ENCODE measurements at regions not wholly inside any gene's neighbourhood (a gene's known extent, or its start where the extent isn't known, plus 50 kb on each side); places are given as distances from the start of the nearest gene placed in this dataset.

DNA sequence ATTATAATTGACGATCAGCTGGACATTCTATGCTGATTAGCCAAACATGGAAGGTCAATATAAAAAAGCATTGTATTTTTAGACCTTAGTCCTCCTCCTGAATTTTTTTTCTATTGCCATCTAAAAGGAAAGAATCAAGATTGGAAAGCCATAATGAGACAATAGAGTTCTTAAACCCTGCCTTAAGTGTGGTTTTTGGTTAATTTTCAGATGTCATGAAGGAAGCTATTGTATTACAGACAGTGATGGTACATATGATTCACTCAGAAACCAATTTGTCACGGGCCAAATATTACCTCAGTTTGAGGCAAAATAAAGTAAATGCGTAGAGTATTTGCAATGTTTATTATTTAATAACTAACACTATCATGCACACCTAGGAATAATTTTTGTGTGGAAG, 1164.0 kb upstream of the RAG2 start:
- TF ChIP-seq, protein P1, sequence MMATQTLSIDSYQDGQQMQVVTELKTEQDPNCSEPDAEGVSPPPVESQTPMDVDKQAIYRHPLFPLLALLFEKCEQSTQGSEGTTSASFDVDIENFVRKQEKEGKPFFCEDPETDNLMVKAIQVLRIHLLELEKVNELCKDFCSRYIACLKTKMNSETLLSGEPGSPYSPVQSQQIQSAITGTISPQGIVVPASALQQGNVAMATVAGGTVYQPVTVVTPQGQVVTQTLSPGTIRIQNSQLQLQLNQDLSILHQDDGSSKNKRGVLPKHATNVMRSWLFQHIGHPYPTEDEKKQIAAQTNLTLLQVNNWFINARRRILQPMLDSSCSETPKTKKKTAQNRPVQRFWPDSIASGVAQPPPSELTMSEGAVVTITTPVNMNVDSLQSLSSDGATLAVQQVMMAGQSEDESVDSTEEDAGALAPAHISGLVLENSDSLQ (IDR thresholded peaks at IDR 0.05) = no peak
- no peak for TF ChIP-seq SUZ12 (IDR thresholded peaks at IDR 0.05)
- no peak for TF ChIP-seq NFRKB (IDR thresholded peaks at IDR 0.05)
- TF ChIP-seq TARDBP (IDR thresholded peaks at IDR 0.05) = no peak
- TF ChIP-seq SP1 (IDR thresholded peaks at IDR 0.05) = no peak
- no peak for TF ChIP-seq FOXM1 (IDR thresholded peaks at IDR 0.05; ENCODE audit: borderline replicate concordance)
- TF ChIP-seq HDGF (IDR thresholded peaks at IDR 0.05; ENCODE audit: borderline replicate concordance) = no peak
- no peak for TF ChIP-seq ARNT (IDR thresholded peaks at IDR 0.05)
- TF ChIP-seq ZNF384 (IDR thresholded peaks at IDR 0.05) = no peak
- TF ChIP-seq FOXK2 (IDR thresholded peaks at IDR 0.05) = no peak
- no peak for TF ChIP-seq LEF1 (IDR thresholded peaks at IDR 0.05; ENCODE audit: borderline replicate concordance)
- TF ChIP-seq L3MBTL2 (conservative IDR thresholded peaks at IDR 0.05) = no peak
- TF ChIP-seq BHLHE40 (IDR thresholded peaks at IDR 0.05; ENCODE audit: borderline replicate concordance) = no peak
- TF ChIP-seq ELF4 (IDR thresholded peaks at IDR 0.05) = no peak
- TF ChIP-seq CTBP1 (IDR thresholded peaks at IDR 0.05; ENCODE audit: borderline replicate concordance) = no peak
- no peak for TF ChIP-seq FOXA1 (IDR thresholded peaks at IDR 0.05)
- DNase-seq (ENCODE audit: extremely low spot score) = no peak
- ChIA-PET CTCF (no interaction called here), POLR2A (no interaction called here)

DNA sequence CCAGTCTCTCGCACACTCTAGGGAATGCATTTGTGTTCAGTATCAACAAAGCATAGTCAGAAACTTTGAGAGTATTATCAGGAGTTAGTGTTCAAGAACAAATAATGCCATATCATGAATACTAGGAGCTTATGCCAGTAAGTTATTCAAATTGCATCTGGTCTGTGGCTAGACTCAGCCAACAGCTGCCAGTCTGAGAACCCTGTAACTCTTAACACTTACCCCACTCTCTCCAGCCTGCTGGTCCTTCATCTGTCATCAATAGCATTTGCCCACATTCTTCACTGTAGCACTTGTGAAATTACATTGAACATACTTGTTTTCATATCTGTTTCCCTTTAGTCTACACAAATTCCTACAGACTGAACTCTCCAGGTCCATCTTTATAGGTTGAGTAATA, 1157.5 kb upstream of the RAG2 start:
- ChIA-PET POLR2A (no interaction called here), CTCF (no interaction called here)
- no peak for DNase-seq (ENCODE audit: extremely low spot score)
- no peak for TF ChIP-seq FOXA1 (IDR thresholded peaks at IDR 0.05)
- TF ChIP-seq SUZ12 (IDR thresholded peaks at IDR 0.05) = no peak
- TF ChIP-seq HDGF (IDR thresholded peaks at IDR 0.05; ENCODE audit: borderline replicate concordance) = no peak
- TF ChIP-seq FOXM1 (IDR thresholded peaks at IDR 0.05; ENCODE audit: borderline replicate concordance) = no peak
- TF ChIP-seq LEF1 (IDR thresholded peaks at IDR 0.05; ENCODE audit: borderline replicate concordance) = no peak
- no peak for TF ChIP-seq NFRKB (IDR thresholded peaks at IDR 0.05)
- no peak for TF ChIP-seq FOXK2 (IDR thresholded peaks at IDR 0.05)
- TF ChIP-seq, protein P1 (IDR thresholded peaks at IDR 0.05) = no peak
- TF ChIP-seq CTBP1 (IDR thresholded peaks at IDR 0.05; ENCODE audit: borderline replicate concordance) = no peak
- TF ChIP-seq SP1 (IDR thresholded peaks at IDR 0.05) = no peak
- TF ChIP-seq ZNF384 (IDR thresholded peaks at IDR 0.05) = no peak
- no peak for TF ChIP-seq ELF4 (IDR thresholded peaks at IDR 0.05)
- TF ChIP-seq TARDBP (IDR thresholded peaks at IDR 0.05) = no peak

DNA sequence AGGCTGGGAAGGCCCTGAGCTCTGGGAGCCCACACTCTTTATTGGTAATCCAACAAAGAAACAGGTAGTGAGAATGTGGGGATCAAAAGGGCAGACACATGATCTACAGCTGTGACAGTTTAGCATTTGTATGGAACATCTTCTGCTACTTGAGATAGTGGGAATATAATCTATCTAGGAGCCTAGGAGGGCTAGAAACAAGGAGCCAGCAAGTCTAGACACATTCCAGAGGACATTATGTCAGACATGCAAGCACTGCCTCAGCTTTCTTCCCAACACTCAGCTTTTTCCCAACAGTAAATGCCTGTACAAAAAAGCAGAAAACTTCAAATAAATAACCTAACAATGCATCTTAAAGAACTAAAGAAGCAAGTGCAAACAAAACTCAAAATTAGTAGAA, 1150.6 kb upstream of the RAG2 start:
- TF ChIP-seq ARNT (IDR thresholded peaks at IDR 0.05) (no peak), FOXK2 (IDR thresholded peaks at IDR 0.05) (no peak), HDGF (IDR thresholded peaks at IDR 0.05; ENCODE audit: borderline replicate concordance) (no peak), BHLHE40 (IDR thresholded peaks at IDR 0.05; ENCODE audit: borderline replicate concordance) (no peak), SP1 (IDR thresholded peaks at IDR 0.05) (no peak), LEF1 (IDR thresholded peaks at IDR 0.05; ENCODE audit: borderline replicate concordance) (no peak), ZNF384 (IDR thresholded peaks at IDR 0.05) (no peak), SUZ12 (IDR thresholded peaks at IDR 0.05) (no peak), FOXA1 (IDR thresholded peaks at IDR 0.05) (no peak), CTBP1 (IDR thresholded peaks at IDR 0.05; ENCODE audit: borderline replicate concordance) (no peak), FOXM1 (IDR thresholded peaks at IDR 0.05; ENCODE audit: borderline replicate concordance) (no peak), TARDBP (IDR thresholded peaks at IDR 0.05) (no peak), NFRKB (IDR thresholded peaks at IDR 0.05) (no peak), ELF4 (IDR thresholded peaks at IDR 0.05) (no peak), L3MBTL2 (conservative IDR thresholded peaks at IDR 0.05) (no peak)
- no peak for DNase-seq (ENCODE audit: extremely low spot score)
- POLR2A ChIA-PET = no interaction called here
- CTCF ChIA-PET = no interaction called here

DNA sequence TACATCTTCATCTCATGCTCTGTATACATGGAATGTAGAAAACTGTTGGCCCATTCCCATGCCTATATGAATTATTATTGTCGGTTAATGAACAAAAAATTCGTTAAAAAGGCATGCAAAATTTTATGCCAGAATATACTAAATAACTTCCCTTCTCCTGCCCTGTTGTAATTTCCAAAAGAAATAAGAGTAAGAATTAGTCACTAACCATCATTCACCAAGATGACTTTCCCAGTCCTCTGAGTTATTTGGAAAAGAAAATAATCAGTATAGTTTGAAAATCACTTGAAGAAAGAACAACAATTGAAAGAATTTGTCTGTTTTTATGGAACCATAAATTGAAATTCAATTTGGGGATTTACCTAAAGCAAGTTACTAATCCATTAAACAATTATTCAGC, 1149.1 kb upstream of the RAG2 start:
- TF ChIP-seq SUZ12 (IDR thresholded peaks at IDR 0.05) (no peak), NFRKB (IDR thresholded peaks at IDR 0.05) (no peak), ARNT (IDR thresholded peaks at IDR 0.05) (no peak), ELF4 (IDR thresholded peaks at IDR 0.05) (no peak), HDGF (IDR thresholded peaks at IDR 0.05; ENCODE audit: borderline replicate concordance) (no peak), TARDBP (IDR thresholded peaks at IDR 0.05) (no peak), FOXA1 (IDR thresholded peaks at IDR 0.05) (no peak)
- ChIA-PET POLR2A (no interaction called here), CTCF (no interaction called here)
- no peak for DNase-seq (ENCODE audit: extremely low spot score)

DNA sequence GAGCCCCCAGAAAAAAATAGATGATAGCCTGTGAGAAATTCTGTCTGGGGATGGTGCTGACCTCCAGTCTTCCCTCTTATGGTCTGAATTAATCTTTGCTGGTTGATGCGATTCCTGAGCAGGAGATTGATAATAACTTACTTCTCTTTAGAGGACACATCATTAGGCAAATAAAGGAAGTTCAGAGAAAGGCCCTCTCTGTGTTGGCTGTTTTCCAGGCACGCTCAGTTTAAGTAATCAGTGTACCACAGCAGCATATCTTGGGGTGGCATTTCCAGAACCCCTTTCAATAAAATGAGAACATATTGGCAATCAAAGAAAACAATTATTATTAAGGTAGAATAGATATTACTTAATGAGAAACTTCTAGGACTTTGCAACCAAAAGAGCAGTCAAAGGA, 1129.3 kb upstream of the RAG2 start:
- no peak for DNase-seq (ENCODE audit: extremely low spot score)
- POLR2A ChIA-PET = no interaction called here
- TF ChIP-seq NFRKB (IDR thresholded peaks at IDR 0.05) (no peak), SUZ12 (IDR thresholded peaks at IDR 0.05) (no peak), FOXA1 (IDR thresholded peaks at IDR 0.05) (no peak), L3MBTL2 (conservative IDR thresholded peaks at IDR 0.05) (no peak), FOXK2 (IDR thresholded peaks at IDR 0.05) (no peak), SP1 (IDR thresholded peaks at IDR 0.05) (no peak), FOXM1 (IDR thresholded peaks at IDR 0.05; ENCODE audit: borderline replicate concordance) (no peak)
- TF ChIP-seq, protein P1 (IDR thresholded peaks at IDR 0.05) = no peak
- CTCF ChIA-PET = no interaction called here

DNA sequence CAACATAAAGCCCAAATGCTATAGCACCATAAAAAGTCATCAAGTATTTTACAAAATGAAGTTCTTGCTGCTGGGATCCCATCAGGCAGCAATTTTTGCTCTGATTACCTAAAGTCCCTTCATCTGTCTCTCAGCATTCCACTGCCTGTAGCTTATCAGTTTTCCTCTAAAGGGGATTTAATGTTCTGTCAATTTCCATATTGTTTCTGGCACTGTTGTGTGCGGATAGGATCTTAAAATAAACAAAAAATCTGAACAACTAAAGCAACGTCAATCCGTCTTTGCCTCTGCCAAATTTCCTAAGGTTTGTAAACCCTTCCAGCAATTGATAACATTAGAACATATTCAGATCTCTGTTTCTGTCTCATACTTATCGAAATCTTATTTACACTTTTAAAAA, 1126.3 kb upstream of the RAG2 start:
- ChIA-PET CTCF (no interaction called here), POLR2A (no interaction called here)
- no peak for TF ChIP-seq HDGF (IDR thresholded peaks at IDR 0.05; ENCODE audit: borderline replicate concordance)
- no peak for TF ChIP-seq CTBP1 (IDR thresholded peaks at IDR 0.05; ENCODE audit: borderline replicate concordance)
- TF ChIP-seq SP1 (IDR thresholded peaks at IDR 0.05) = no peak
- TF ChIP-seq FOXM1 (IDR thresholded peaks at IDR 0.05; ENCODE audit: borderline replicate concordance) = no peak
- TF ChIP-seq SUZ12 (IDR thresholded peaks at IDR 0.05) = no peak
- no peak for TF ChIP-seq ELF4 (IDR thresholded peaks at IDR 0.05)
- DNase-seq (ENCODE audit: extremely low spot score) = no peak
